GM08714 (cell line): ENCODE measurements at regions not wholly inside any gene's neighbourhood (a gene's known extent, or its start where the extent isn't known, plus 50 kb on each side); places are given as distances from the start of the nearest gene placed in this dataset.

Experiments used
- H3K4me3 ChIP-seq: fragments of 200-500 bp; sonication (Bioruptor generic); 2 replicates; pipeline ENCODE4 v1.5.1; 2014; ENCODE audit warnings: mild to moderate bottlenecking, low read length, inconsistent platforms
- ZNF274 ChIP-seq: IDR thresholded peaks from 2 replicates; pipeline ENCODE4 v1.6.1; 2012; ENCODE audit warnings: mild to moderate bottlenecking, low read depth, low read length

DNA sequence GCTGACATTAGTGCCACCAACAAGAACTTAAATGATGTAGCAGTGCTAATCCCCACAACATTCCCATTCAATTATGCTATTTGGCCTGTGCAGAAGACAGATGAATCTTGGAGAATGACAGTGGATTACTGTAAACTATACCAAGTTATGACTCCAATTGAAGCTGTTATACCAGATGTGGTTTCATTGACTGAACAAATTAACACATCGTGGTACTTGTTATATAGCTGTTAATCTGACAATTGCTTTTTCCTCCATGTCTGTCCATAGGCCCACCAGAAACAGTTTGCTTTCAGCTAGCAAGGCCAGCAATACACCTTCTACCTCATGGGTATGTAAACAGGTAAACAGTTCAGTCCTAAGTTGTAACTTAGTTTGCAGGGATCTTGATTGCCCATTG is 101.1 kb downstream of the S1PR1 start:
- no peak for TF ChIP-seq ZNF274
- no peak overlapping the region for H3K4me3 ChIP-seq

DNA sequence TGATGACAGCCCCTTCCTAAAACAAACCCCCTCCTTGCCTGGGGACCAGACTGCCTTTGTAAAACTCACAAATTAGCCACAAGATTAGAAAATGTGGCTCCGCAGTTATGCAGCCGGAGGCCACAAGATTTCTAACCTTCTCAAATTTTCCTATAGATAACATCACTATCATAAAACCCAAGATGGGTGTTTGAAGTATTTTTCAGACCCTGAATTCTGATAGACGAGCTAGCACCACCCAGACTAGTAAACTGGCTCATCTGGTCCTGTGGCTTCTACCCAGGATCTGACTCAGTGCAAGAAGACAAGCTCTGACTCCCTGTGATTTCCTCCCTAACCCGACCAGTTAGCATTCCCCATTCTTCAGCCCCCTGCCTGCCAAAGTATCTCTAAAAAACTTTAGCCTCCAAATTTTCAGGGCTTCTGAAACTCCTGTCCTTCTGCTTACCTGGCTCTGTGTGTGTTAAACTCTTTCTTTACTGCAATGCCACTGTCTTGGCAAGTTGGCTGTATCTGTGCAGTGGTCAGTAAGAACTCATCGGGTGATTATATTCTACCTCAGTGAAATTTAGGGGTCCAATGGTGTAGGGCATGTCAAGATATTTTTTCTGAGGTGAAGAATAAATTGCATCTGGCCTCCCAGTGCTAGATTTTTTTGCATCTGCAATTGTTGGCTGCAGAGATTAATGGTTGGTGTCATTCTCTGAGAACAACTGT is 102.1 kb downstream of the S1PR1 start:
- TF ChIP-seq ZNF274 = no peak
- H3K4me3 ChIP-seq = no peak overlapping the region

DNA sequence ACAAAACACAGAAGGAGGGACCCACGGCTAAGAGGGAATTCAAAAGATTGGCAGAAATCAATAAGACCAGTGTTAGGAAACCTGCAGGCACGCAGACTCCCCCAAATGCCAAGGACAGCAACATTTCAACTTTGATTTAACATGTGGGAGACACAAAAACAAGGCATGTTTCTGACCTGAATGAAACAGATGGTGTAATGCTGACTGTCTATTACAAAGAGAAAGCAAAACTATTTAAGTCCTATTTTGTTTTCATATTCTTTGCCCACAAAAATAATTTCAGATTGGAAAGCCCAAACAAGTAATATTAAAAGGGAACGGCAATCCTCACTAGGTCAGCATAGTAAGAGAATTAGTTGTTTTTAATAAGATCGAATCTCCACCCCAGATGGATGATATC is 107.9 kb downstream of the S1PR1 start:
- H3K4me3 ChIP-seq = no peak overlapping the region
- no peak for TF ChIP-seq ZNF274

DNA sequence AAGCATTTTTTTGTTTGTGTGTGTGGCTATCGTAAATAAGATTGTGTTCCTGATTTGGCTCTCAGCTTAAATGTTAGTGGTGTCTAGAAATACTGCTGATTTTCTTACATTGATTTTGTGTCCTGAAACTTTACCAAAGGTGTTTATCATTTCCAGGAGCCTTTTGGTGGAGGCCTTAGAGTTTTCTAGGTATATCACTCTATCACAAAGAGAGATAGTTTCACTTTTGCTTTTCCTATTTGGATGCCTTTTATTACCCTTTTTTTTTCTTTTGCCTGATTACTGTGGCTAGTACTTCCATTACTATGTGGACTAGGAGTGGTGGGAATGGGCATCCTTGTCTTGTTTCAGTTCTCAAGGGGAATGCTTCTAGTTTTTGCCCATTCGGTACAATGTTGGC is 109.6 kb downstream of the S1PR1 start:
- H3K4me3 ChIP-seq = no peak overlapping the region

GRCh38 chr1:101356013-101356412 is 119.2 kb downstream of the S1PR1 start:
- no peak overlapping the region for H3K4me3 ChIP-seq
- TF ChIP-seq ZNF274 = no peak

More for the DNA sequence above, 109.6 kb downstream of the S1PR1 start:
- no peak for TF ChIP-seq ZNF274

GRCh38 chr1:101356604-101357443 is 120.0 kb downstream of the S1PR1 start:
- H3K4me3 ChIP-seq = no peak overlapping the region
- no peak for TF ChIP-seq ZNF274

- H3K4me3 ChIP-seq = no peak overlapping the region
- TF ChIP-seq ZNF274 = no peak
Measured at GRCh38 chr1:101357444-101357986, 120.7 kb downstream of the S1PR1 start.

DNA sequence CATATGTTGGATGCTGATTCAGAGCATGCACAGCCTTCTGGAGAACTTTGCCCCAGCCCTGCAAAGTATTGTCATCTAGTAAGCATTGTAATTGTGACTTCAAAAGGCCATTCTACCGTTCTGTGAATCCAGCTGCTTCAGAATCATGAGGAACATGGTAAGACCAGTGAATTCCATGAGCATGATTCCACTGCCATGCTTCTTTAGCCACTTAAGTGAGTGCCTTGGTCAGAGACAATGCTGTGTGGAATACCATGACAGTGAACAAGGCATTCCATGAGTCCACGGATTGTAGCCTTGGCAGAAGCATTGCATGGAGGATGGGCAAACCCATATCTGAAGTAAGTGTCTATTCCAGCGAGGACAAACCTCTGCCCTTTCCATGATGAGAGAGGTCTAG is 123.7 kb downstream of the S1PR1 start:
- no peak for TF ChIP-seq ZNF274
- H3K4me3 ChIP-seq = no peak overlapping the region

DNA sequence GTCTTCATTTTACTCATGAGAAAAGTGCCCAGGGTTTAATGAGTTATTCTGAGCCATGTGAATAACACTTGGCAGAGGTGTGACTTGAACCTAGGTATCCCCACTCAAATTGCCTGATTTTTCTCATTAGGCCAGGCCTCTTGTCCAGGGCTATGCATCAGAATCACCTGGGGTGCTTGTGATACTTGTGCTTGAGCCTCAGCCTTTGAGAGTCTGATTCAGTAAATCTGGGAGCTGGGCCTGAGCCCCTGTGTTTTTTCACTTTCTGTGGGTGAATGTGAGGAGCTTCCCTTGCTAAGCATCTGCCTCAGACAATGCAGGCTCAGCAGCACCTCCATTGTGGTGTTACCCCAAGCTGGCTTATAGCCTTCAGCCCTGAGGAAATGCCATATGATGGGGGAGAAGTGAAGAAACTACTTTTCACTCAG is 127.1 kb downstream of the S1PR1 start:
- no peak overlapping the region for H3K4me3 ChIP-seq
- TF ChIP-seq ZNF274 = no peak

DNA sequence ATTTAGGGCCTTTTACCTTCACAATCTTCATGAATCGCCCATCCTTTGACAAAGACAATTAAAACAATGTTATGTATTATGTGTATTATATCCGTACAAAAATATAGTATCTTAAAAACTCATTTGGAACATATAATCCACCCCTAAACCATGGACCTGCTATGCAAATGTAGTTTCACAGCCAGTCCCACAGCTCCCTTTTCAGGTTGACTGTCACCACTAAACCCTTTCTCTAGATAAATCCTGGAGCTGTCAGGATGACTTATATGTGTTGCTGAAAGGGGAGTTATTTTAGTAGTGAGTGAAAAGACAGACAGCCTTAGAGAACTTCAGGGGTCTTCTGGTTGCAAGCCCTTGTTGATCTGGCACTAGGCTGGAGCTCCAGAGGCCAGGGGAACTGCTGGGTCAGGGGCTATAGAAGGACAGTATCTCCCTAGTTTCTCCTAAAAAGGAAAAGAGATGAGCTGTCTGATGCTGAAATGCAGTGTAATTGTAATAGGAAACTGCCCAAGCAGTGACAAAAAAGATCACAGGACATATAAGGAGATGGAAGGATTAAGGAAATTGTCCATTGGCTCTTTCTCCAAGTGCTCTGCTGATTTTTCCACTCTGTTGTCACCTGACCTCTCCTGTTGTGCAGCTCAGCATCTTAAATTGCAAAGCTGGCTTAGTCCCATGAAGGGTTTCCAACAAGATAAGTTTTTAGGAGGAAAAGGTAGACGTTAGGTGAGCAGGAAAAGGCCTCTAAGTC is 127.7 kb downstream of the S1PR1 start:
- no peak overlapping the region for H3K4me3 ChIP-seq
- TF ChIP-seq ZNF274 = no peak

- no peak for TF ChIP-seq ZNF274
Measured at GRCh38 chr1:101365186-101365585, 128.4 kb downstream of the S1PR1 start.

DNA sequence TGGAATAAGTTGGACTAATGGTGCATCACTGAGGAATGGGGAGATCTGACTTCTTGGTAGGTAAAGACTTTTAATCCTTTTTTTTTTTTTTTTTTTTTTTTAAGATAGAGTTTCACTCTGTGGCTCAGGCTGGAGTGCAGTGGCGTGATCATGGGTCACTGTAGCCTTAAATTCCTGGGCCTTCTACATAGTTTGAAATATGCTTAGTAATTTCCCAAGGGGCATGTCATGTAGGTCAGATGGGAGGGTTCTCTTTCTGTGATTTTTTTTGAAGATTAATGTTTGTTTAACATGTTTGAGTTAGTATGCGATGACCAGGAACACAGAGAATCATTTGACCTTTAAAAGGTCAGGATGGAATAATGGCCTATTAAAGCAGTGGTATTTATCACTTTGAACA is 129.1 kb downstream of the S1PR1 start:
- no peak for TF ChIP-seq ZNF274
- no peak overlapping the region for H3K4me3 ChIP-seq

More at GRCh38 chr1:101365186-101365585, 128.4 kb downstream of the S1PR1 start:
- no peak overlapping the region for H3K4me3 ChIP-seq

GRCh38 chr1:101366513-101367215 is 129.8 kb downstream of the S1PR1 start:
- TF ChIP-seq ZNF274 = no peak
- H3K4me3 ChIP-seq = no peak overlapping the region

GRCh38 chr1:101367630-101368029 is 130.8 kb downstream of the S1PR1 start:
- TF ChIP-seq ZNF274 = no peak
- no peak overlapping the region for H3K4me3 ChIP-seq
